SK-N-SH treated with all-trans-retinoic acid at 6 μM for 48 hours (cell line): ENCODE measurements at regions not wholly inside any gene's neighbourhood (a gene's known extent, or its start where the extent isn't known, plus 50 kb on each side); places are given as distances from the start of the nearest gene placed in this dataset.

Source experiments
- CREB5 ChIP-seq: fragments of 250-450 bp; sonication (Bioruptor Pico); IDR thresholded peaks from 2 replicates; pipeline ENCODE4 v1.5.1; 2020; ENCODE audit warnings: low read depth, mild to moderate bottlenecking, moderate library complexity
- GLIS3 ChIP-seq: fragments of 250-450 bp; sonication (Bioruptor Pico); IDR thresholded peaks from 2 replicates; pipeline ENCODE4 v1.5.0; 2020; ENCODE audit warnings: mild to moderate bottlenecking, moderate library complexity
- ISL1 ChIP-seq: fragments of 250-450 bp; sonication (Bioruptor Pico); IDR thresholded peaks from 2 replicates; pipeline ENCODE4 v2.1.2; 2022; ENCODE audit warnings: mild to moderate bottlenecking, moderate library complexity
- RARB ChIP-seq: fragments of 250-450 bp; sonication (Bioruptor Pico); IDR thresholded peaks from 2 replicates; pipeline ENCODE4 v1.8.0; 2021; ENCODE audit warnings: mild to moderate bottlenecking, moderate library complexity
- TCF4 ChIP-seq: fragments of 250-450 bp; sonication (Bioruptor Pico); IDR thresholded peaks from 2 replicates; pipeline ENCODE4 v1.8.0; 2021; ENCODE audit warnings: mild to moderate bottlenecking, moderate library complexity, borderline replicate concordance
- TOX ChIP-seq: fragments of 250-450 bp; sonication (Bioruptor Pico); IDR thresholded peaks from 2 replicates; pipeline ENCODE4 v1.8.0; 2021; ENCODE audit warnings: mild to moderate bottlenecking, moderate library complexity, borderline replicate concordance
- ZFP3 ChIP-seq: fragments of 250-450 bp; sonication (Bioruptor Pico); IDR thresholded peaks from 2 replicates; pipeline ENCODE4 v1.5.0; 2020; ENCODE audit warnings: mild to moderate bottlenecking, moderate library complexity
- ZNF565 ChIP-seq: fragments of 450-650 bp; formaldehyde crosslinking; conservative IDR thresholded peaks from 2 replicates; pipeline ENCODE4 v1.5.0; 2020; ENCODE audit warnings: low read depth, mild to moderate bottlenecking, moderate library complexity
- ZNF8 ChIP-seq: fragments of 450-650 bp; formaldehyde crosslinking; IDR thresholded peaks from 2 replicates; pipeline ENCODE4 v1.5.0; 2020; ENCODE audit warnings: mild to moderate bottlenecking, moderate library complexity

DNA sequence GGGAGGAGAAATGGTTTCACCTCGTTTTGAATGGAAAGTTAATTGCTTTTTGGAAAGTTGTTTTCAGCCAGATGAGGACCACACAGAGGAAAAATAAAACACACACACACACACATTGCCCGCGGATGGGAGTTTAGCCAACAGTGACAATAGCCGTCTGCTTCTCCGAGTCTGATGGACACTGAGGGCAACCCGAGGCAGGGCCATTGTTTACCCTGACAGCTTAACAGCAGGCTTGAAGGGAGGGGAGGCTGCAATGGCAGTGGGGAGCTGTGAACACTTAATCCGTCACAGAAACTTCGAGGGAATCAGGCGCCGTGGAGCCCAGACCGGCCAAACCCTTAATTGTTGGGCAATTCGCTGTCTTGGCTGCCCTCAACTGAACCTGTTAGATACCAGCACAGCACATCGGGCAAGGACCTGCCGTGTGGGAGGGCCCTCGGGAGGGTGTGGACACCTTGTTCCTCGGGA is 145.9 kb downstream of the ACKR3 start:
- TF ChIP-seq ZNF8 (CRISPR knock-in tag) (no peak), ZNF565 (CRISPR knock-in tag) (no peak), TOX (CRISPR knock-in tag) (no peak), RARB (CRISPR knock-in tag) (no peak), ISL1 (CRISPR knock-in tag) (no peak), GLIS3 (no peak), ZFP3 (CRISPR knock-in tag) (no peak), CREB5 (no peak), TCF4 (CRISPR knock-in tag) (no peak)
